NCI-H69 (cell line): ENCODE measurements at regions not wholly inside any gene's neighbourhood (a gene's known extent, or its start where the extent isn't known, plus 50 kb on each side); places are given as distances from the start of the nearest gene placed in this dataset.
"Not testable (repeated sequence)": the region's sequence is repeated elsewhere in the genome, so short reads cannot be mapped to it uniquely, and the experiment has no call there.

ENCODE experiments used
- DNase-seq: peaks from one replicate; lab custom pipeline; 2025; lab: John Stamatoyannopoulos, UW

GRCh38 chr12:113726254-113726819 is 239.8 kb downstream of the RBM19 start:
- no peak for DNase-seq

GRCh38 chr12:113725557-113725876 is 240.6 kb downstream of the RBM19 start:
- DNase-seq: no peak

GRCh38 chr12:113724794-113725556 is 241.2 kb downstream of the RBM19 start:
- peak; percentile 79 for DNase-seq

- no peak for DNase-seq
Observed at GRCh38 chr12:113723631-113724030, 242.5 kb downstream of the RBM19 start.

- no peak for DNase-seq
Observed at GRCh38 chr12:113722747-113723146, 243.4 kb downstream of the RBM19 start.

GRCh38 chr12:113720629-113721028 is 245.5 kb downstream of the RBM19 start:
- DNase-seq: peak; percentile 20

GRCh38 chr12:113719911-113720591 is 246.1 kb downstream of the RBM19 start:
- no peak for DNase-seq

- DNase-seq: no peak
Observed at GRCh38 chr12:113713156-113713555, 241.5 kb upstream of the LHX5 start.

GRCh38 chr12:113712481-113712880 is 240.8 kb upstream of the LHX5 start:
- DNase-seq: no peak

GRCh38 chr12:113710216-113710615 is 238.5 kb upstream of the LHX5 start:
- DNase-seq: no peak

- DNase-seq: no peak
Observed at GRCh38 chr12:113709456-113709855, 237.8 kb upstream of the LHX5 start.

GRCh38 chr12:113702836-113703235 is 231.2 kb upstream of the LHX5 start:
- DNase-seq: no peak

- no peak for DNase-seq
Observed at GRCh38 chr12:113702276-113702675, 230.6 kb upstream of the LHX5 start.

GRCh38 chr12:113700943-113701342 is 229.3 kb upstream of the LHX5 start:
- peak; percentile 51 for DNase-seq

- not testable (repeated sequence) for DNase-seq
Observed at GRCh38 chr12:113699984-113700383, 228.3 kb upstream of the LHX5 start.

GRCh38 chr12:113698510-113698858 is 226.8 kb upstream of the LHX5 start:
- no peak for DNase-seq

GRCh38 chr12:113697651-113698509 is 226.2 kb upstream of the LHX5 start:
- peak; percentile 85 for DNase-seq

GRCh38 chr12:113697104-113697503 is 225.4 kb upstream of the LHX5 start:
- DNase-seq: no peak

- DNase-seq: no peak
Observed at GRCh38 chr12:113693693-113694092, 222.0 kb upstream of the LHX5 start.

GRCh38 chr12:113689047-113689610 is 217.5 kb upstream of the LHX5 start:
- DNase-seq: no peak

- DNase-seq: no peak
Observed at GRCh38 chr12:113688313-113688712, 216.6 kb upstream of the LHX5 start.
